GM18861 (cell line): ENCODE measurements at regions not wholly inside any gene's neighbourhood (a gene's known extent, or its start where the extent isn't known, plus 50 kb on each side); places are given as distances from the start of the nearest gene placed in this dataset.
A peak's percentile ranks its signal among the peaks of the same experiment; 100 is the strongest.

Experiments used
- ATAC-seq: cut with Tn5 transposase; IDR thresholded peaks from one replicate; pipeline ENCODE4 v1.9.1; 2021; ENCODE audit not compliant: unreplicated experiment

DNA sequence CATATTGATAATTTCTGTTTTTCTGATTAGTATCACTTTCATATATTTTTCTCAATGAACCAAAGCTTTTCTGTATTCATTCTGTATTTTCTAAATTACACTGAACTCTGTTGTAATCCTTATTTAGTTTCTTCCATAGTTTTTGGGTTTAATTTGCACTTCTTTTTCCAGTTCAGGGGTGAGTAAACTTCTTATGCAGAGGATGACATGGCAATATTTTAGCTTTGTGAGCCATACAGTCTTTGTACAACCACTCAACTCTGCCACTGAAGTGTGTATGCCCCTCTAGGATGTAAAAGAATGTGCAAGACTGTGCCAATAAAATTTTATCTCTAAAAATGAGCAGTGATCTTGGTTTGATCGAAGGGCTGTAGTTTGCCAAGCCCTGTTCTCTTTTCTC is 239.0 kb upstream of the CITED2 start:
- no peak for ATAC-seq

DNA sequence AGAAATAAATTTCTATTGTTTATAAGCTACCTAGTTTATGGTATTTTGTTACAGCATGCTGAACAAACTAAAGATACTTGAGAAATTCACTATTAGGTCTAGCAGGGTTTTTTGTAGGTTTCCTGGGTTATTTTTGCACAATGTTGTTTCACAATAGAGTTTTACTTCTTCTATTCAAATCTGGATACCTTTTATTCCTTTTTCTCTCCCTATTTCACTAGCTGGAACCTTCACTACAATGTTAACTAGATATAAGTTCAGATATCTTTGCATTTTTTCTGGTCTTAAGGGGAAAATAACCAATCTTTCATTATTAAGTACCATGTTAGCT is 237.7 kb upstream of the CITED2 start:
- ATAC-seq = no peak

DNA sequence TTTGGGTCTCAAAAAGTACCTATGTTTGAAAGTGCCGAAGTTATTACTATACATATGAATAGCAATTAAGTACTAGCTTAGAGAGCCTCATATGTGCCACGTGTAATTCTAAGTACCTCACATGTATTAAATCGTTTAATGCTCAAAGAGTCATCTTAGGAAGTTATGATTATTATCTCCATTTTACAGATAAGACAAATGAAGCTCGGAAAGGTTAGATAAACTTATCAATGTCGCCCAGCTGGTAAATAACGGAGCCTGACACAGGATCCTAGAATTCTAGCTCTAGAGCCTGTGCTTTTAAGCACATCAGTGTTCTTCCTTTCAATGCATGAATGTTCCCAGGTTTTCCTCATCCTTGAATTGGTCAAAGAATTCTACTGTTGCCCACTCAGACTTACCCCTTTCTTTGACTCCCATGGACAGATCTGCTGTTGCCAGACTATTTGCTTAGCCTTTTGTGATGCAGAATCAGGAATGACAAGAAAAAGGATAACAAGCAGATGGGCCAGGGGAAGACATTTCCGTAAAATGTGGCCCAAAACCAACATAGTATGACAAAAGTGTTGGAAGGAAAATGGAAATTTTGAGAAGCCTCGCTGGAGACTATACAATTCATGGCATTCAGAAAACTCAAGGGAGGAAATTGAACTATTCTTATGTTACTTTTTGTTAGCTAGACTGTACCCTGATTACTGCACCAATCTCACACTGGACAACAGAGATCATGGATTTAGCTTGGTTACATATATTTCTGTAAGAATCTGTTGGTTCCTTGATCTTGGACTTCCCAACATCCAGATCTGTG is 237.1 kb upstream of the CITED2 start:
- no peak for ATAC-seq

DNA sequence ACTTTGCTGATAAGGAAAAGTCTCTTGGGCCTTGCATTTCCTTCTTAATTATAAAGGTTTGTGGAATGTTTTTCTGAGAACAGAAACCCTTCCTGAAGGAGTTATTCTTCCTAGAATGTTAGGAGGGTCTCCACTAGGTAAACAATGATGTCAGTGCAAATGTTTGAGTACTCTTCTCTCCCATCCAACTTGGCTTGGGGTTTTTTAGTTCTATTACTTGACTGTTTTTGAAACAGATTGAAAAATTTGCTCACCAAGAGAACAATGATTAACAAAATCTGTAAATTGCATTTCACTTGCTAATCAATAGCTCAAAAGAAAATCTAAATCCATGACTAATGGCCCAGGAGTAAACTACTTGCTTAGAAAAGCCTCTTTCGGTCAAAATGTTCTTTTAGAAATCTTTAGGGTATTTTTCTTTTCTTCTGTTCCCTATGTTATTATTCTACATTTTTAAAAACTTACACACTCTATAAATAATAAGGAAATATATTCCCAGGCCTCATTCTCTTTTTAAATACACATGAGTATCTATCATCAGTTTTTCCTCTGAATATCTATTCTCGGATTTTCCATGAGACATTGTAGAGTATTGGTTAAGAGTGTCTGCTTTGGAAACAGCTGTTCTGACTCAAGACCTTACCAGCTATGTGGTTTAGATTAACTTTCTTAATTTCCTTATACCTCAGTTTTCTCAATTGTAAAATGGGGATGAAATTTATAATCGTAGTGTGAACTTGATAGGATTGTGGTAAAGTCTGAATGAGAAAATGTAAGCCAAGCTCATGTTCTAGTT is 234.2 kb upstream of the CITED2 start:
- ATAC-seq = no peak

DNA sequence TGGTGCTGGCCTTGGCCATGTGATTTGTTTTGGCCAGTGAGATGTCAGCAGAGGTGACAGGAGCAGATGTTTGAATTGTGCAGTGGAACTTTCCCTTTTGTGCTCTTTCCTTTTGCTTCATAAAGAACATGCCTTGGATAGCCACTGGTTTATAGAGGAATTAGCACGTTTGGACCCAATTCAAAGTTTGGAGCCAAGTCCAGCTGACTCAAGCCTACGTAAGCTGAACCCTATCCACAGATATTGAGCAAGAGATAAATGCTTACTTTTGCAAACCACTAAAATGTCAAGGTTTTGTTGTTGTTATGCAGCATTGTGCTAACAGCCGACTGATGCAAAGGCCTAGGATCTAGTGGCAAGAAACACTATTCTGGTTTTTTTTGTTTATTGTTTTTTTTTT is 230.9 kb upstream of the CITED2 start:
- ATAC-seq = no peak

DNA sequence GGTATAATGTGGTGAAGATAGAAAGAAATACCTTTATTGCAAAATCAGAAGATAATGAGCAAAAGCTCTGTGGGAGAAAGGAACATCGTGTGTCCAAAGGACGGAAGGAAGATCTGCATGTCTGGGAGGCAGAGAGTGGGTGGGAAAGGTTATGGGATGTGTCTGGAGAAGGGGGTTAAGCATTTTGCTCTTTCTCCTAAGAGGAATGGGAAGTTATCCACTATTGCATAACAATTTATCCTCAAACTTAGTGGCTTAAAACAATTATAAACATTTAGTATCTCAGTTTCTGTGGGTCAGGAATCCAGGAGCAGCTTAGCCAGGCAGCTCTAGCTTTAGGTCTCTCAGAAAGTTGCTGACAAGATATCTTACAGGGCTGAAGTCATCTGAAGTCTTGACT is 229.1 kb upstream of the CITED2 start:
- ATAC-seq = no peak

DNA sequence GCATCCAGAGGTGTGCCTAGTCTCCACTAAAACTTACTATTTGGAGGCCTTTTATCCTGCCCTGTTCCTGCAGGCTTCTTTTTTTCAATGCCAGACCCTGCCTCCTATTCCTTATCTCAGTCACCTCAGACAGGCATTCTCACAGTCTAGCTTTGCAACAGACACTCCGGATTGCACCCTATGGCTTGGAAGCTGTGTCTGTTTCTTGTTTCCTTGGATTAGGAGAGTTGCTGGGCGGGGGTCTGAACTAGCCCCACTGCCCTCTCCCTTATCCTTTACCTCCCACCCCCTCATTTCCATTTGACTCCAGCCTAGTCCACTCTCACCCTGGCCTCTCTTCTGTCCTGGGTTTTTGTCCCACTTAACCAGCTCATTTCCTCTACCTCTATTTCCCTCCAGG is 228.1 kb upstream of the CITED2 start:
- ATAC-seq = no peak

DNA sequence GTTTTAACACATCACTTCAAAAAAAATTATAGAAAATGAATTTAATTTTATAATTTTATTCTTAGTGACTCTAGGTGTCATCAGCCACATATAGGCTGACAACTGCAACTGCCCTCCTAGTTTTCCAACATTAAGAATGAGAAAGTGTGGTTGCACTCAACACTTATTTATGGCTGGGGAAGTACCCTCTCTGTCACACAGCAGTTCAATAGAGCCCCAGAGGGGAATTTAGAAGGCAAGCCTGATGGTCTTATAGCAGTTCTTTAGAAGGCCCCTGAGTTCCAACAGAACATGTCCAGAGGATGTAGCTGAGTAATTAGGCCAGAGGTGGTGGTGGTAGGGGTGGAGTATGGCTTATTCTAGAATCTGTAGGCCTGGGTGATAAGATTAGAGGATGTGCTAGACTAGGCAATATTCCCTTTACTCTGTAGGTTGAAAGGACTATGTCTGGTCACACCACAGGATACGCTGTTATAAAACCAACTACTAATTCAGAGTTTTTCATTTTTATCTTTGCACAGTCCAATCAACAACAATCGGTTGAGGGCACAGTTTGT is 226.5 kb upstream of the CITED2 start:
- peak; percentile 97 for ATAC-seq

DNA sequence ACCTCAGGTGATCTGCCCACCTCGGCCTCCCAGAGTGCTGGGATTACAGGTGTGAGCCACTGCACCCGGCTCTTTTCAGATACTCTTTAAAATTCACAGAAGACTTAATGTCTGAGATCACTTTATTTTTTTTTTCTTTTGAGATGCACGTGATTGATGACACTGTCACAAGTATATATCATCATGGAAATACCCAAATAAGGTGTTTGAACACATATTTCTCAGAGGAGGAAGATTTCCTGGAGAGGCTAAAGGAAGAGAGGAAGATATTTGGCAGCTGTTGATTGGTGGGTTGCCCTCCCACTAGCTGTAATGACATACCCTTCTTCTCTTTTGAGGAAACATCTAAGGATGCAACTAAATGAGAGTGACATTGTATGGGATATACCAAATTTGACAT is 225.9 kb upstream of the CITED2 start:
- peak; percentile 2 for ATAC-seq

DNA sequence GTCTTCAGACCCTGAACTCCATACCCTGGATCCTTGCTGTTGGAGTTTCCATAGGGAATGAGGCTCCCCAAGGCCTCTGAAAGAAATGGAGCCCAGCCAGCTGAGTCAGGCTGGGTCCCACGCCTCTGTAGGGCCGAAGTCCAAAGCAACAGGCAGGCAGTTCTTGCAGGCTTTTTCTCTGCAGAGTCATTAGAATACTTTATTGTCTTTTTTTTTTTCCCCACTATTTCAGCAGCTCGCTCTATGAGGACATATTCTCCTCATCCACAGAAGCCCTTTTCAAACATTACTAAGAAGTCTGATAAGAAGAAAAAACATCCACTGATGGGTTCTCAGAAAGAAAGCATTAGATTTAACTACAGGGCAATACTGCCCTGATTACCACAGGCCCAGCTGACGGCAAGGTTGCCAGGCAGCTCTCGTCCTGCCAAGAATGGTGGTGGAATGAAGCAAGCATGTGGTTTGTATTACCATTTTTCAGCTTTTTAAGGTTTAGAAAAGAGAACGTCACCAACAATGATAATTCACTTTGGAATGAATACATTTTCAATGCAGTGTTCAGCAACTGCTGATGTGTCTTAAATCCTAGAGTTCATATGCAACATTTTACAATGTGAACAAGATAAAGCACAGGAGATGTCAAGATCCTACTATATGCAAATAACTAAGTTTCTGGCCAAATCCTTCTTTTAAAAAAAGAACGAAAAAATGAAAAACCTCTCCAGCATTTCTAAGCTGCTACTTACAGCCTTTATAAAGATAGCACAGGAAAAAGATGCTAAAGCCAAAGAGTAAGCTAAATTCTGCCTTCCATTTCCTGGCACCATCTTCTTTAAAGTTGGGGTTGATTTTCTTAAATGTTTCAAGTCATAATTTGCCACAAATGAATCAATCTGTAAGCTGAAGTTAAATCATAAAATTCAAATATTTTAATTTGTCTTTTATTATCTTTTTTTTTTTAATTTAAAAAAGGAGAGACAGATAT is 223.6 kb upstream of the CITED2 start:
- ATAC-seq = no peak

DNA sequence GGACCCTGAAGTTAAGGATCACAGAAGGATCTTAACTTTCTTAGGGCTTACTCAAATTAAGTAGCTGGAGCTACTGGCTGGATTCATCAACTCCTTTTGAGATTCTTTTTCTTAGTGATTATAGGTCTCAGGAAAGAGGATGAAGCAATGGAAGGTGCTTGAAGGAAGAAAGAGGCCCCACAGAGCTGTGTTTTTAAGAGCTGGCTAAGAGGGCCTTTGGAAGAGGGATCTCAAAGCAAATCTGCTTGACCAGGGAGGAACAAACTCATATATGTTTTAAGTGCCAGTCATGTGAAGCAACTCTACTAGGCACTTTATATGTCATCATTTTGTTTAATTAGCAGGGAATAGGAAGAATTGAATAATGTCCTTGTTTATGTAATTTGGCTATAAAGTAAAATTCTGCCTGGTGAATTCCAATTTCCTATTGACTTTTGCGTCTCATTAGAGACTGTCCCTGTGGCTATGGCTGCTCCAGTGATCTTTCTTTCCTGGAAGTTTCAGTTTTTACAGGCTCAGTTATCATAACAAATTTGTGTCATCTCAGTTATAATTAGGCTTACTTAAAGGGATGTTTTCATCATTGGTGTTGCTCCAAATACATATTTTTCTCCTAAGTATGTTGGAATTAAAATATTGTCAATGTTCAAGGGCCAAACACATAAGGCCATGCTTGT is 222.8 kb upstream of the CITED2 start:
- no peak for ATAC-seq

DNA sequence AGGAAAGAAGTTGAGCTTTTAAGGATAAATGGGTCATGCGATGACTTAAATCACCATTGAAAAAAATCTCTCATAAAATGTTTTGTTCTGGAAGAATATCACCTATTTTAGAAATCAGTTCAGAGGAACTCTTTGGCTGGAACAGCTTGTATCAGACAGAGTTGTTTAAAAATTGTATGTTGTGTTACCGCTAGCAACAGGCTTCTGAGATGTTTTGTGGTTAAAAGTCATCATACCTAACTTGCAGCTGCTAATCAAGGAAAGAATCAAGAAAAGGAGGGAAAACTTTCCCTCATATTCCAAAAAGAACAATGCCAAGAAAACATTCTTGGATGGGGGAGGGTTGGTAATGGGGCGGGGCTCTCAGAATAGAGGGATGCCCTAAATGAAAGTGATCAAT is 220.7 kb upstream of the CITED2 start:
- ATAC-seq = no peak

DNA sequence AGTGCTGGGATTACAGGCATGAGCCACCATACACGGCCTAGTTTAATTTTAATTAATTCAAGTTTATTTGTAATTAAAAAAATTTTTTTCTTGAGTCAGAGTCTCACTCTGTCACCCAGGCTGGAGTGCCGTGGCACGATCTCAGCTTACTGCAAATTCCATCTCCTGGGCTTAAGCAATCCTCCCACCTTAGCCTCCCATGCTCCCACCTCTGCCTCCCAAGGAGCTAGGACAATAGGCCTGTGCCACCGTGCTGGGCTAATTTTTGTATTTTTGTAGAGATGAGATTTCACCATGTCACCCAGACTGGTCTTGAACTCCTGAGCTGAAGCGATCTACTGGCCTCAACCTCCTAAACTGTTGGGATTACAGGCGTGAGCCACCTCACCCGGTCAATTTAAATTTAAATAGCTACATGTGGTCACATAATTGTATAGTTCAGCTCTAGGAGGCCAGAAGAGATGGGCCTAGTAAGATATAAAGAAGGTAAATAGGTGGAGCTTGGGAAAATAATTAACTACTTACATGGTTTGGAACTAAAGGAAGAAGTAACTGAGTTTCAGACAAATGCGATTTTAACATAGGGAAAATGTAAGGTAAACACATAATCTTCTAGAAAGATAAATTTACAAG is 220.0 kb upstream of the CITED2 start:
- no peak for ATAC-seq

DNA sequence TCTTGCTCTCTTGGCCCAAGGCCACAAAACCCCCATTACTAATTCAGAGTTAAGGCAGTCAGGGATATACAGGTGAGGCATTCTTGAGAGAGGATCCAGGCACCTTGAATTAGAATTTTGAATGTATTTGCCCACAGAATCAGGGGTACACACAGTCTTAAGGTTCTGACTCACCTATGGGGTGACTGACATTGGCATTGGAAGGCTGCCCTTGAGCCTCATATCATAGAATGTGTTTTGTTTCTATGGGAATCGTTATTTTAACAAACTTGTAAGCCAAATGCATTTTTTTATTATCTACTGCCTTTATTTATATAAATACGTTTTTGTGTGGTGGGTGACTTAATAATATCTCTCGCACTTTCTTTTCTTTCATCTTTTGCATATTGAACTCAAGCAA is 218.6 kb upstream of the CITED2 start:
- no peak for ATAC-seq

DNA sequence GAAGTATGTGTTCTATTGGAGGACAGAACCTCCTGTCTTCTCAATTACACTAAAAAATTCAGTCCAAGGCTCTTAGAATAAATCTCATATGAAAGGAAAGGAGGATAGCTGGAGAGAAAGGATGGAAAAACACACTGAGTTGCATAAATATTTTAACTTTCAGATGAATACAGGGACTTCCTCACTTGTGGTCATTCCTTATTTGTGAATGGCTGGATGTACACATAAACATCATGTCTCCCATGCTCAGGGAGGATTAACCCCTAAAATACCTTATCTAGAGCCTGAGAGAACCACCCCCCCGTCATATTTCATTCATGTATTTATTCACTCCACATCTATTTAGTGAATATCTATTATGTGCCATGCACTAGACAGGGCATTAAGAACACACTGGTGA is 217.6 kb upstream of the CITED2 start:
- ATAC-seq = no peak

DNA sequence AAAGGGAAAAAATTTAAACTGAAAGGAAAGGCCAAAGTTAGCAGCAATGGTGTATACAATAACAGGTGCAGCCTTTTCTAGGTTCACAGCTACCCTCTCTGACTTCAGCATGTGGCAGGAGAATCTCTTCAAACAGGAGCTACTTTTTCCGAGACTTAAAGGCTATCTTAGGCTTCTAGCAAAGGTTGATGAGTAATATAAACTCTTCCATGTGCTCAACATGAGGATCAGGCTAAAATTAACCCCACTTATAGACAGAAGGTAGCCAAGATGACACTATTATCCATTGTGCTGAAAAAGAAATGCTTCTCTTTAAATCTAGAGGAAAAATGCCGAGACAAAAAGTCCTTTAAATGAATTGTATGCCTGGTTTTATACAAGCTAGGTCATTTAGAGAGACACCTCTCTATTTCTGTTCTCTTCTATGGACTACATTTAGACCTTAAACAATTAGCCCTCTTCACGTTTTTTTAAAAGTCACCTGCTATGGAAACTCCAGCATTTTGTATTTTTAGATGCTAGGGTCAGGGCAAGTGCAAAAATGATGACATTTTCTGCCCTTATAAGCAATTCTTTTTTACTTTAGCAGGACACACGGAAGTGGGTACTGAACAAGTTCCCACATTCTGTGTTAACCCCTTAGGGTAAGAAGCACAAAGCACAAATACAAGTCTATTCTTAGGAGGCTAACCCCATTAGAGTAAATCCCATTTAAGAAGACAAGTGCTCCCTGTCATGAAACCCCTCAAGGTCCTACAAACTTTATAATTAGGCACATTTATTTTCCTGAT is 216.8 kb upstream of the CITED2 start:
- ATAC-seq = no peak

DNA sequence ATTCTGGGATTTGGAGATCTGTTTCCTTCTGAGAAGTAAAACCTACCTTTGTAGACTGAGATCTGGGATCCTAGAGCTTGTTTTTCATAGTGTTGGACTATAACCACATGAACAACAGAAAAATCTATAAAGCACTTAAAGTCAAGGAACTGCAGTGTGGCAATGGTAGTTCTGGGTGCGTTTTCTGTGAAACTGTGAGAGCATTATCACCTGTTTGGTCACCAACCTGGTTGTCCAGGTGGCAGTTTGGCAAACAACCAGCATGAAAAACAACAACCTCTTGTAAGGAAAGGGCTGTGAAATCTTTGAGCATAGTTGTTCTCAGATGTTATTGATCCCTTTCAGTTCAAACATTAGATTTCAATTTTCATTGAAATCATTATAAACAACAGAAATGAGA is 215.8 kb upstream of the CITED2 start:
- no peak for ATAC-seq

DNA sequence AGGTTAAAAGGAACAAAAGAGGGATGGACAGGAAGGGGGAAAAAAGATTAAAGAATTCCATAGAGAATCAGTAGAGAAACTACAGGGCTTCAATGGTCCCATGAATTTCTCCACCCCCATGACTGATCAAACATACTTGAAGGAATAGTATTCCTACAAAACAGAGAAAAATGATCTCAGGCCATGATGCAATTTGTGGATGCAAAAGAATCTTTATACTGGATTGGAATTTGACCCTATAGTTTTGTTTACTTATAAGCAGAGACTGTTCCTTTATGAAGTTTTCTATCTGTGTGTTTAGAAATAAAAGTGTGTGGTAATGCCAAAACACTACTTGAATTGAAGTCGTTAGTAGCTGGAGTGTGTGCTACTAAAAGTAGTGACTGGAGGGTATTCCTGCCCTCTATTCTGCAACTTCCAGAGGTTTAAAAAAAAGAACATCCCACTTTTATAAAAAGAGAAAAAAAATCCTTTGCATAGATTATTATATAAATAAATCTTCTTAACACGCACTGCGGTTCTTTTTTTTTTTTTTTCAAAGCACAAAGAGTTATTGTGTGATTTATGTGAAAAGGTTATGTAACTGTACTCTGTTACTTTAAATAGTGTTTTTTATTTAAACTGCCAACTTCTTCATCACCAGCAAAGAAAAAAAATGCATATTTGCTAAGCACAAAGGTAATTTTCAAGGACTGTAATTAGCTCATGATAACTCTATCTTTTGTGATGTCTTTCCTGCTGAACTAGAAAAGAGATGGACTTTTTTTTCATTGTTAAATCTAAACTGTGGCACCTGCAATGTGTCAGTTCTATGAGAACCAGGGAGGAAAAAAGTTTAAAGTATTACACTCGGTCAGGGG is 214.5 kb upstream of the CITED2 start:
- ATAC-seq = no peak
